Esophagus squamous epithelium (tissue), 5 donors: ENCODE measurements at regions not wholly inside any gene's neighbourhood (a gene's known extent, or its start where the extent isn't known, plus 50 kb on each side); places are given as distances from the start of the nearest gene placed in this dataset.

Source experiments
- DNase-seq: peaks from one replicate; lab custom pipeline; 2025; lab: John Stamatoyannopoulos, UW
- H3K27ac ChIP-seq, 4 donors: fragments of 200-600 bp; sonication (generic); one replicate each; pipeline ENCODE4 v1.5.1; 2016 to 2019; ENCODE audit warnings: mild to moderate bottlenecking in 1 of 4
- H3K27me3 ChIP-seq, 4 donors: fragments of 200-600 bp; sonication (generic); 1 replicate in 3 of 4; 2 replicates in 1 of 4; pipeline versions ENCODE4 v1.5.1 to v1.6.0; 2017 to 2021; ENCODE audit warnings: antibody characterized with exemption in 1 of 4
- H3K36me3 ChIP-seq, 3 donors: fragments of 200-600 bp; sonication (generic); one replicate each; pipeline ENCODE4 v1.5.1; 2016 to 2019
- H3K4me1 ChIP-seq, 3 donors: fragments of 200-600 bp; sonication (generic); one replicate each; pipeline ENCODE4 v1.5.1; 2017 to 2019
- H3K4me3 ChIP-seq, 4 donors: fragments of 200-600 bp; sonication (generic); 1 replicate in 3 of 4; 2 replicates in 1 of 4; pipeline ENCODE4 v1.5.1; 2016 to 2019; ENCODE audit warnings: mild to moderate bottlenecking in 2 of 4, moderate library complexity in 1 of 4
- H3K9me3 ChIP-seq, 3 donors: fragments of 200-600 bp; sonication (generic); one replicate each; pipeline ENCODE4 v1.5.1; 2016 to 2019
- CTCF ChIP-seq, 6 experiments: fragments of 450-650 bp in 4 of 6; fragments of 200-600 bp in 2 of 6; sonication (generic) in 2 of 6; IDR thresholded peaks; one replicate each; pipeline ENCODE4 v1.5.1; 2016 to 2019; ENCODE audit warnings: antibody characterized with exemption in 6 of 6, mild to moderate bottlenecking in 4 of 6, moderate library complexity in 4 of 6
- POLR2A ChIP-seq, 4 donors: fragments of 450-650 bp; IDR thresholded peaks; one replicate each; pipeline ENCODE4 v1.6.1; 2017; ENCODE audit warnings: antibody characterized with exemption in 4 of 4, mild to moderate bottlenecking in 4 of 4, moderate library complexity in 3 of 4
- WGBS, 2 donors: methylation state at CpG; one replicate each; pipeline ENCODE4 v1.1.5; 2018; 5-methylcytosine and 5-hydroxymethylcytosine counted together
- intact Hi-C: fragments of 100-400 bp; cut with DNase I; formaldehyde crosslinking; loops from one replicate; pipeline ENCODE4 v1.15.0; 2022
- donor health status: DM: yes; HTN: yes; CAD: no.

GRCh38 chr1:244165701-244166100 is 114.6 kb downstream of the ZBTB18 start:
- no peak for TF ChIP-seq POLR2A (IDR thresholded peaks at IDR 0.05)
- TF ChIP-seq CTCF (IDR thresholded peaks at IDR 0.05): no peak
- intact Hi-C loops: no loop called here

GRCh38 chr1:244171241-244171985 is 120.3 kb downstream of the ZBTB18 start:
- DNase-seq: no peak
- Histone ChIP-seq H3K9me3 (no peaks in the 10 kb centered on the region), H3K27me3 (no peaks in the 10 kb centered on the region), H3K36me3 (no peaks in the 10 kb centered on the region), H3K4me3 (no peak overlapping the region), H3K27ac (peak overlapping the region in 1 of 4 donors; percentile 12), H3K4me1 (no peaks in the 10 kb centered on the region)
- TF ChIP-seq CTCF (IDR thresholded peaks at IDR 0.05): no peak
- TF ChIP-seq POLR2A (IDR thresholded peaks at IDR 0.05): no peak
- intact Hi-C loops: no loop called here
- WGBS, 2 donors: 60 to 75% methylated on average over 7 of the region's 7 CpGs

More at GRCh38 chr1:244165701-244166100, 114.6 kb downstream of the ZBTB18 start:
- Histone ChIP-seq H3K27ac (no peak overlapping the region), H3K9me3 (no peaks in the 10 kb centered on the region), H3K4me3 (no peak overlapping the region), H3K36me3 (no peaks in the 10 kb centered on the region), H3K27me3 (peaks cover 0 to 6% (median 0%) of the 10 kb centered on the region in 4 donors), H3K4me1 (no peaks in the 10 kb centered on the region)
- no peak for DNase-seq
- 90 to 91% methylated on average over 2 of the region's 2 CpGs for WGBS, 2 donors

- H3K27ac ChIP-seq: no peak overlapping the region
- intact Hi-C loops: no loop called here
- no peaks in the 10 kb centered on the region for H3K27me3 ChIP-seq
- H3K9me3 ChIP-seq: no peaks in the 10 kb centered on the region
- 73 to 84% methylated on average over 4 of the region's 4 CpGs for WGBS, 2 donors
- H3K4me1 ChIP-seq: no peaks in the 10 kb centered on the region
- no peak for DNase-seq
- no peak overlapping the region for H3K4me3 ChIP-seq
- no peaks in the 10 kb centered on the region for H3K36me3 ChIP-seq
- TF ChIP-seq POLR2A (IDR thresholded peaks at IDR 0.05): no peak
- no peak for TF ChIP-seq CTCF (IDR thresholded peaks at IDR 0.05)
These were observed 122.2 kb downstream of the ZBTB18 start for GRCh38 chr1:244173240-244173639.

- Histone ChIP-seq H3K4me3 (no peak overlapping the region), H3K9me3 (no peaks in the 10 kb centered on the region), H3K27ac (peak overlapping the region in 1 of 4 donors; percentile 28), H3K36me3 (no peaks in the 10 kb centered on the region), H3K27me3 (no peaks in the 10 kb centered on the region), H3K4me1 (no peaks in the 10 kb centered on the region)
- intact Hi-C loops: no loop called here
- TF ChIP-seq POLR2A (IDR thresholded peaks at IDR 0.05) (no peak), CTCF (IDR thresholded peaks at IDR 0.05) (no peak)
- no peak for DNase-seq
- WGBS, 2 donors: 64 to 82% methylated on average over 6 of the region's 6 CpGs
These were observed 122.7 kb downstream of the ZBTB18 start for GRCh38 chr1:244173769-244174168.

- 58 to 71% methylated on average over 3 of the region's 3 CpGs for WGBS, 2 donors
- no peak overlapping the region for H3K4me3 ChIP-seq
- no peak overlapping the region for H3K27ac ChIP-seq
- no peaks in the 10 kb centered on the region for H3K9me3 ChIP-seq
- no peak for TF ChIP-seq CTCF (IDR thresholded peaks at IDR 0.05)
- TF ChIP-seq POLR2A (IDR thresholded peaks at IDR 0.05): no peak
- no peaks in the 10 kb centered on the region for H3K36me3 ChIP-seq
- no peaks in the 10 kb centered on the region for H3K4me1 ChIP-seq
- DNase-seq: no peak
- H3K27me3 ChIP-seq: no peaks in the 10 kb centered on the region
- intact Hi-C loops: no loop called here
These were observed 123.9 kb downstream of the ZBTB18 start for GRCh38 chr1:244174922-244175521.
